CD14-positive monocyte (primary cell): ENCODE measurements at regions not wholly inside any gene's neighbourhood (a gene's known extent, or its start where the extent isn't known, plus 50 kb on each side); places are given as distances from the start of the nearest gene placed in this dataset.

Experiments
- DNase-seq, 3 donors: peaks; one replicate each; pipeline ENCODE4 v3.0.0-alpha.2; 2011 to 2022
- H2AFZ ChIP-seq: 2 replicates; pipeline ENCODE4 v1.6.0; 2012; ENCODE audit warnings: mild to moderate bottlenecking, low read depth, low read length, inconsistent platforms; ENCODE audit not compliant: insufficient read depth, poor library complexity, severe bottlenecking
- H3K27ac ChIP-seq, 2 donors: 1 replicate in 1 of 2; 2 replicates in 1 of 2; pipeline ENCODE4 v1.5.1; 2012 to 2013; ENCODE audit warnings: low read length in 2 of 2, control low read depth in 1 of 2, inconsistent platforms in 1 of 2, low read depth in 1 of 2, mild to moderate bottlenecking in 1 of 2
- H3K27me3 ChIP-seq, 2 donors: one replicate each; pipeline versions ENCODE4 v1.6.0 to v1.6.1; 2011 to 2013; ENCODE audit warnings: low read length in 2 of 2; ENCODE audit not compliant: control insufficient read depth in 2 of 2, insufficient read depth in 2 of 2
- H3K36me3 ChIP-seq, 2 donors: replicated peaks in 1 of 2; 1 replicate in 1 of 2; 2 replicates in 1 of 2; pipeline versions ENCODE4 v1.5.1 to v1.6.1; 2012 to 2013; ENCODE audit warnings: low read length in 2 of 2, control low read depth in 1 of 2, inconsistent platforms in 1 of 2, mild to moderate bottlenecking in 1 of 2; ENCODE audit not compliant: insufficient read depth in 2 of 2, control insufficient read depth in 1 of 2
- H3K4me1 ChIP-seq, 2 donors: 1 replicate in 1 of 2; 2 replicates in 1 of 2; pipeline versions ENCODE4 v1.5.1 to v1.6.1; 2012 to 2013; ENCODE audit warnings: low read length in 2 of 2, control low read depth in 1 of 2, inconsistent platforms in 1 of 2, mild to moderate bottlenecking in 1 of 2, moderate library complexity in 1 of 2; ENCODE audit not compliant: insufficient read depth in 2 of 2, control insufficient read depth in 1 of 2
- H3K4me2 ChIP-seq: replicated peaks from 2 replicates; pipeline ENCODE3; 2012; ENCODE audit warnings: low read length, moderate library complexity, mild to moderate bottlenecking; ENCODE audit not compliant: poor library complexity, severe bottlenecking; ENCODE audit errors: extremely low read depth
- H3K4me3 ChIP-seq, 3 experiments: fragments of 200-600 bp in 1 of 3; sonication (generic) in 1 of 3; replicated peaks in 1 of 3; 1 replicate in 2 of 3; 2 replicates in 1 of 3; pipeline ENCODE4 v1.5.1; 2011 to 2013; ENCODE audit warnings: low read length in 3 of 3, mild to moderate bottlenecking in 3 of 3, control low read depth in 2 of 3, low read depth in 2 of 3, inconsistent platforms in 1 of 3, moderate library complexity in 1 of 3
- H3K79me2 ChIP-seq: 2 replicates; pipeline ENCODE4 v1.6.0; 2012; ENCODE audit warnings: mild to moderate bottlenecking, control low read depth, inconsistent platforms, low read length, moderate library complexity; ENCODE audit not compliant: insufficient read depth
- H3K9ac ChIP-seq: 2 replicates; pipeline ENCODE4 v1.6.0; 2017; ENCODE audit warnings: low read length, mild to moderate bottlenecking; ENCODE audit not compliant: insufficient read depth, poor library complexity, severe bottlenecking
- H3K9me3 ChIP-seq, 2 donors: replicated peaks in 1 of 2; 1 replicate in 1 of 2; 2 replicates in 1 of 2; pipeline versions ENCODE4 v1.5.1 to v1.6.1; 2012 to 2013; ENCODE audit warnings: low read length in 2 of 2, control low read depth in 1 of 2; ENCODE audit not compliant: control insufficient read depth in 1 of 2, insufficient read depth in 1 of 2
- H4K20me1 ChIP-seq: 2 replicates; pipeline ENCODE4 v1.6.0; 2012; ENCODE audit warnings: mild to moderate bottlenecking, low read length, control low read depth, moderate library complexity; ENCODE audit not compliant: insufficient read depth
- H3K27ac Mint-ChIP-seq, 7 donors: one replicate each; pipeline ENCODE4 v1.8.0; 2020; ENCODE audit warnings: mild to moderate bottlenecking in 7 of 7, mixed read lengths in 7 of 7, moderate library complexity in 6 of 7, inconsistent platforms in 2 of 7
- H3K27me3 Mint-ChIP-seq, 3 donors: one replicate each; pipeline ENCODE4 v1.8.0; 2021 to 2022; ENCODE audit warnings: low read depth in 3 of 3, mild to moderate bottlenecking in 3 of 3, mixed read lengths in 3 of 3, moderate library complexity in 3 of 3, inconsistent platforms in 1 of 3
- H3K36me3 Mint-ChIP-seq, 2 donors: one replicate each; pipeline ENCODE4 v1.8.0; 2020; ENCODE audit warnings: mixed read lengths in 2 of 2, inconsistent platforms in 1 of 2, mild to moderate bottlenecking in 1 of 2
- H3K4me1 Mint-ChIP-seq: one replicate; pipeline ENCODE4 v1.8.0; 2020; ENCODE audit warnings: mild to moderate bottlenecking, mixed read lengths
- H3K4me3 Mint-ChIP-seq, 2 donors: one replicate each; pipeline ENCODE4 v1.8.0; 2020; ENCODE audit warnings: mild to moderate bottlenecking in 2 of 2, mixed read lengths in 2 of 2, moderate library complexity in 1 of 2
- H3K9me3 Mint-ChIP-seq, 7 donors: one replicate each; pipeline ENCODE4 v1.8.0; 2020 to 2022; ENCODE audit warnings: mixed read lengths in 7 of 7, mild to moderate bottlenecking in 6 of 7, moderate library complexity in 6 of 7, inconsistent platforms in 2 of 7
- CTCF ChIP-seq: fragments of 200-600 bp; IDR thresholded peaks from one replicate; pipeline ENCODE4 v1.8.0; 2022; ENCODE audit warnings: antibody characterized with exemption, mild to moderate bottlenecking
- WGBS: methylation state at CpG from one replicate; pipeline ENCODE4 v1.1.5; 2013; ENCODE audit warnings: missing lambda C conversion rate; ENCODE audit not compliant: insufficient coverage; 5-methylcytosine and 5-hydroxymethylcytosine counted together
- intact Hi-C, 2 donors: fragments of 100-400 bp; cut with micrococcal nuclease; formaldehyde crosslinking; loops; one replicate each; pipeline versions ENCODE4 v1.15.0 to v1.15.1; 2023

GRCh38 chr6:12420626-12421025, 130.5 kb downstream of the EDN1 start:
- H3K4me2 ChIP-seq, result no peak overlapping the region
- TF ChIP-seq CTCF, result no peak

DNA sequence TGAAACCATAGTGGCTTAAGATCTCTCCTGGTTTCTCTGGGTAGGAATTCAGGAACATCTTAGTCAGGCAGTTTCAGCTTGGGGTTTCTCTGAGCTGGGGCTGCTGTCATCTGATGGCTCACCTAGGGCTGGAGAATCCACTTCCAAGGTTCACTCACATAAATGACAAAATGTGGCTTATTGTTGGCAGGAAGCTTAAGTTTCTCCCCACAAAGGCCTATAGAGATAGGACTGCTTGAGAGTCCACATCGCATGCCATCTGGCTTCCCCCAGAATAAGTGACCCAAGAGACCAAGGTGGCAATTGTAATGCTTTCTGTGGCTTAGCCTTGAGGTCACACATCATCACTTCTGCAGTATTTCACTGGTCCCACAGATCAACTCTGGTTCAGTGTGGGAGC, 131.4 kb downstream of the EDN1 start:
- Mint-ChIP-seq H3K27me3 (no peaks in the 10 kb centered on the region), H3K27ac (no peak overlapping the region), H3K9me3 (peaks cover 0 to 4% (median 0%) of the 10 kb centered on the region in 7 donors), H3K4me3 (no peak overlapping the region), H3K4me1 (peaks cover 3% of the 10 kb centered on the region), H3K36me3 (no peaks in the 10 kb centered on the region)
- H3K9ac ChIP-seq, result no peak overlapping the region
- H3K4me1 ChIP-seq, result no peaks in the 10 kb centered on the region
- intact Hi-C loops, result no loop called here
- no peak overlapping the region for H3K4me2 ChIP-seq
- no peak overlapping the region for H2AFZ ChIP-seq
- no peak overlapping the region for H3K27ac ChIP-seq
- H3K36me3 ChIP-seq, result no peaks in the 10 kb centered on the region
- WGBS, result 100% methylated on average over 1 of the region's 1 CpG
- H4K20me1 ChIP-seq, result no peaks in the 10 kb centered on the region
- DNase-seq, result no peak
- no peaks in the 10 kb centered on the region for H3K27me3 ChIP-seq
- H3K9me3 ChIP-seq, result no peaks in the 10 kb centered on the region
- H3K4me3 ChIP-seq, result no peak overlapping the region
- no peaks in the 10 kb centered on the region for H3K79me2 ChIP-seq
- no peak for TF ChIP-seq CTCF

More at GRCh38 chr6:12420626-12421025, 130.5 kb downstream of the EDN1 start:
- Histone ChIP-seq H4K20me1 (no peaks in the 10 kb centered on the region), H2AFZ (no peak overlapping the region), H3K4me3 (no peak overlapping the region), H3K79me2 (no peaks in the 10 kb centered on the region), H3K27ac (no peak overlapping the region), H3K9ac (no peak overlapping the region), H3K36me3 (no peaks in the 10 kb centered on the region), H3K27me3 (no peaks in the 10 kb centered on the region), H3K4me1 (no peaks in the 10 kb centered on the region), H3K9me3 (no peaks in the 10 kb centered on the region)
- WGBS, result 97% methylated on average over 4 of the region's 5 CpGs
- DNase-seq, result no peak
- intact Hi-C loops, result no loop called here
- H3K36me3 Mint-ChIP-seq, result no peaks in the 10 kb centered on the region
- H3K27ac Mint-ChIP-seq, result no peak overlapping the region
- H3K4me1 Mint-ChIP-seq, result peaks cover 3% of the 10 kb centered on the region
- H3K27me3 Mint-ChIP-seq, result no peaks in the 10 kb centered on the region
- H3K9me3 Mint-ChIP-seq, result peaks cover 0 to 4% (median 0%) of the 10 kb centered on the region in 7 donors
- H3K4me3 Mint-ChIP-seq, result no peak overlapping the region
